HG03060 (cell line): ENCODE measurements at regions not wholly inside any gene's neighbourhood (a gene's known extent, or its start where the extent isn't known, plus 50 kb on each side); places are given as distances from the start of the nearest gene placed in this dataset.
"Not testable (repeated sequence)": the region's sequence is repeated elsewhere in the genome, so short reads cannot be mapped to it uniquely, and the experiment has no call there.

Experiments used
- ATAC-seq: cut with Tn5 transposase; IDR thresholded peaks from one replicate; pipeline ENCODE4 v1.9.1; 2021; ENCODE audit warnings: low read depth, moderate number of reproducible peaks; ENCODE audit not compliant: unreplicated experiment

GRCh38 chr1:187985897-187986654 is 1157.3 kb downstream of the PLA2G4A start:
- ATAC-seq: peak; percentile 89

DNA sequence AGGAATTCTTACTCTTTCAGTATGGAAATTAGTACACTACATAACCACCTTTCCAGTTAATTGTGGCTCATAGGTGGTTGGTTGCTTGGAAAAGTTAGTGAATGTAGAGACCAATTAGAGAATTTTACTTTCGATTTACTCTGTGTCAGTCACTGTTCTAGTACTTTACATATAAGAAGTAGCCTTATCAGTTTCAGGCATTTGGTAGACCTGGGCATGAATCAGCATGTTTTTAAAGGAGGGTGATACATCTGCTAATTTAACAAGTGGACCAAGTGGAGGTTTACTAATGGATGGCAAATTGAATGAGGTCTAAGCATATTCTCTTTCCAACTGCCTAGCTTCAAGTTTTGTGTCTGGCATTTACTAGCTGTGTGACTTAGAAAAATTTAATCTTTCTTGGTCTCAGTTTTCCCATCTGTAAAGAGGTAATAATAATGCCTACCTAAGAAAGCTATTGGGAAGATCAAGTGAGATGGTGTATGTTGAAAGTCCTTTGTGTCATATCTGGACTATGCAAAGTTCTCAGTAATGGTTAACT is 1158.6 kb downstream of the PLA2G4A start:
- ATAC-seq: peak; percentile 19

DNA sequence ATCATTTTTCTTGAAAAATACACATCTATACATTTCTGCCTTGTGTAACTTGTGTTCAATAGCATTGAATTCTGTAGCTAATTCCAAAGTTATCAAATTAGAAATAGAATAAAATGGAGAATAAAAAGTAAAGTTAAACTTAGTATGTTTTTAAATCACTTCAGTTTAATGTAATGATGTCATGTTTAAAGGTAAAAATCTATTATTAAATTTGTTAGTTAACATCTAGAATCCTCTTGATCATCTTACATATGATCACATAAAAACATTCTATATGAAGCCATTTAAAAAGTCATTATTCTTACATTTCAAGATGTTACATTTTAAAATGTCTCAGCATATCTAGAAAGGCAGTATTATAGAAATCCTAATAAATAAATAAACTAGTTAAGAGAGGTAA is 1163.2 kb downstream of the PLA2G4A start:
- no peak for ATAC-seq

DNA sequence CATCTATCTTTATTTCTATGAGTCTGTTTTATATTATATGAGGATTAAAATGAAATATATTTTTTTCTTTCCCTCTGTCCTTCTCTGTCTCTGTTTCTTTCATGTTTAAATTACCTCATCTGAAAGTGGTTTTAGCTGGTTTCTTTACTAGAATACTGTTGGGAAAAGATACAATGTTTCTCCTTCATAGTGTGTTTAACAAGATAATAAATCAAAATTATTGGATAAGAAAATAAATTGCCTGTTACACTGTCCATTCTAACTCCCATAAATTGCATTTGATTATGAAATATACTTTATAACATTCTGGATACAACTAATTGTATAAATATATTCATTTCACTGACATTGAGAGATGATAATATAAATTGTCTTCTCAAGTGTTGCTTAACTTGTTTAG is 1168.0 kb downstream of the PLA2G4A start:
- ATAC-seq: no peak

DNA sequence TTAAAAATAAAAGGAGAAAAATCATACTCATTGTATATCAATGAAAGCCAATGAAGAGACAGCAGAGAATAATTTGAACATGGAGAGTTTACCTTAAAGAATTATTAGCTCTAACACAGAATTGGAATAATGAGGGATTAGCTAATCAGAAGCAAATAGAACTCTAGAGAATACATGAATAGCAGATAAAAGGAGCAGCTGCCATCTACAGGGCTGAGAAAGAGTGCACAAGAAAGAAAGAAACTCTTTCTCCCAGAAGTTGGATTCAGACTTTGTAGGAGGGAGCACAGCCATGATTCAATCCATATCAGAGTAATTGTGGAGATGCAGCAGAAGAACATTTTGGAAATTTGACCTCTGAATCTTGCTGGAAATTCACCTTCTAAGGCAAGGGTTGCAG is 1171.2 kb downstream of the PLA2G4A start:
- ATAC-seq: no peak

GRCh38 chr1:188003687-188004086 is 1174.9 kb downstream of the PLA2G4A start:
- ATAC-seq: not testable (repeated sequence)

GRCh38 chr1:188004849-188005248 is 1176.1 kb downstream of the PLA2G4A start:
- ATAC-seq: no peak

DNA sequence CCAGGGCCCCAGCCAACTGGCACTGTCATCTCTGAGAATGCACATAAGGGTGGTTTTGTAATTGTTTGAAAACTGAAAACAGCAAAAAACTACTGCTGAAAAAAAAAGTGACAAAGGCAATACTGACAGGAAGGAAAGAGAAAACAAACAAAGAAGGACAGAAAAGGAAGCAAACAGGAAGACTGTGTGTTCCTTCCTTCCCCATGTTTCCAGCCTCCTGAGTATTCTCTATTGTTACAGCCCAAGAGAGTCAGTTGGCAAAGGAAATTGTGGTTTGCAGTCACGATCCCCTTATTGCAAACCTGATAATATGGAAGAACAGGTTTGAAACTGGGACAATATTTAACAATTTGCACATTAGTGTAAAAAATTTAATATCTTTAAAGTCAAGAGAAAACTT is 1177.6 kb downstream of the PLA2G4A start:
- ATAC-seq: no peak

DNA sequence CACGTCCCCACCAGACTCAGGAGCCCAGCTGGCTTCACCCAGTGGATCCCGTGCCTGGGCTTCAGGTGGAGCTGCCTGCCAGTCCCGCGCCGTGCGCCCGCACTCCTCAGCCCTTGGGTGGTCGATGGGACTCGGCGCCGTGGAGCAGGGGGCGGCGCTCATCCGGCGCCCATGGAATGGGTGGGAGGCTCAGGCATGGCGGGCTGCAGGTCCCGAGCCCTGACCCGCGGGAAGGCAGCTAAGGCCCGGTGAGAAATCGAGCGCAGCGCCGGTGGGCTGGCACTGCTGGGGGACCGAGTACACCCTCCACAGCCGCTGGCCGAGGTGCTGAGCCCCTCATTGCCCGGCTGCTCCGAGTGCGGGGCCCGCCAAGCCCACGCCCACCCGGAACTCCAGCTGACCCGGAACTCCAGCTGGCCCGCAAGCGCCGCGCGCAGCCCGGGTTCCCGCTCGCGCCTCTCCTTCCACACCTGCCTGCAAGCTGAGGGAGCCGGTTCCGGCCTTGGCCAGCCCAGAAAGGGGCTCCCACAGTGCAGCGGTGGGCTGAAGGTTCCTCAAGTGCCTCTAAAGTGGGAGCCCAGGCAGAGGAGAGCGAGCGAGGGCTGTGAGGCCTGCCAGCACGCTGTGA is 1184.6 kb downstream of the PLA2G4A start:
- not testable (repeated sequence) for ATAC-seq

GRCh38 chr1:188017921-188018320 is 1189.2 kb downstream of the PLA2G4A start:
- no peak for ATAC-seq

- no peak for ATAC-seq
Measured at GRCh38 chr1:188022661-188023060, 1193.9 kb downstream of the PLA2G4A start.

DNA sequence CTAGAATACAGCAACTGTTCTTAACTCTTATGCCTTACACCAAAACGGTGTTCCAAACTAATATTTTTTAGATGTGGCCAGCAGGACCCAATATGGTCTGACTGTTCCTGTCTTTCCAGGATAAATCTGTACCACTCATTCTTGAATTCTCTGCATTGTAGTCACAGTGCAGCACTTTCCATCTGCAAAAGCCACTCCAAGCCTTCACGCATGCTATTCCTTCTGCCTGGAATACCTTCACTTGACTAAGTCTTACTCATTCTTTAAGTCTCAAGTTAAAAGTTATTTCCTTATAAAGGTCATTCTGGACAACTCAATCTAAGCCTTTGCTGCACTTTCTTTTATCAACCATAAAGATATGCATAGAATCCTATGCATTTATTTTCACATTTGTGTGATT is 1194.5 kb downstream of the PLA2G4A start:
- ATAC-seq: no peak

GRCh38 chr1:188027613-188028012 is 1198.9 kb downstream of the PLA2G4A start:
- peak; percentile 94 for ATAC-seq

DNA sequence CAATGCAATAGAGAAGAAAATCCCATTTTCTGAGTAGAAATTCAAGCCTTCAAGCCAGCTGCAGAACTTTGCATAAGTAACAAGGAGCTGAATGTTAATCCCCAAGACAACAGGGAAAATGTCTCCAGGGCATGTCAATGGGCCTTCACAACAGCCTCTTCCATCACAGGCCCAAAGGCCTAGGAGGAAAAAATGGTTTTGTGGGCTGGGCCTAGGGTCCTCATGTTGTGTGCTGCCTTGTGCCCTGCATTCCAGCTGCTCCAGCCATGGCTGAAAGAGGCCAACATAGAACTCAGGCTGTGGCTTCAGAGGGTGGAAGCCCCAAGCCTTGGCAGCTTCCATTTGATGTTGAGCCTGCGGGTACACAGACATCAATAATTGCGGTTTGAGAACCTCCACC is 1208.8 kb downstream of the PLA2G4A start:
- ATAC-seq: not testable (repeated sequence)

GRCh38 chr1:188043536-188044245 is 1214.9 kb downstream of the PLA2G4A start:
- ATAC-seq: no peak

DNA sequence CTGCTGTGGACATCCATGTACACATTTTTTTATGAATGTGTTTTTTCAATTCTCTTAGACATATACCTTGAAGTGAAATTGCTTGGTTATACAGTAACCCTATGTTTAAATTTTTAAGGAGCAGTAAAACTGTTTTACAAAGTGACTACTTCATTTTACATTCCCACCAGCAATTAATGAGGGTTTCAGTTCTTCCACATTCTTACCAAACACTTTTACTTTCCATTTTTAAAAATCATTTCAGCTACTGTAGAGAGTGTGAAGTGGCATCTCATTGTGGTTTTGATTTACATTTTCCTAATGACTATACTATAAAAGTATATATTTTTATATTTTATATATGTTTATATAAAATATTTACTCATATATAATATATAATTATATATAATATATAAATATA is 1221.5 kb downstream of the PLA2G4A start:
- ATAC-seq: no peak

GRCh38 chr1:188056011-188056410 is 1227.3 kb downstream of the PLA2G4A start:
- no peak for ATAC-seq

- ATAC-seq: no peak
Measured at GRCh38 chr1:188058801-188059200, 1230.1 kb downstream of the PLA2G4A start.

DNA sequence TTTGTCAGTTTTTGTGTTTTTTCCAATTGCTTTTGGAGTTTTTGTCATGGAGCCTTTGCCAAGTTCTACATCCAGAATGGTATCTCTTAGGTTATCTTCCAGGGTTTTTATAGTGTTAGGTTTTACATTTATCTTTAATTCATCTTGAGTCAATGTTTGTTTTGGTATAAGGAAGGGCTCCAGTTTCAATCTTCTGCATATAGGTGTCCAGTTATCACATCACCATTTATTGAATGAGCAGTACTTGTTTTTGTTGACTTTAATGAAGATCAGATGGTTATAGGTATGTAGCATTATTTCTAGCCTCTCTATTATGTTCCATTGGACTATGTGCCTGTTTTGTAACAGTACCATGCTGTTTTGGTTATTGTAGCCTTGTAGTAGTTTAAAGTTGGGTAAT is 1233.1 kb downstream of the PLA2G4A start:
- no peak for ATAC-seq

DNA sequence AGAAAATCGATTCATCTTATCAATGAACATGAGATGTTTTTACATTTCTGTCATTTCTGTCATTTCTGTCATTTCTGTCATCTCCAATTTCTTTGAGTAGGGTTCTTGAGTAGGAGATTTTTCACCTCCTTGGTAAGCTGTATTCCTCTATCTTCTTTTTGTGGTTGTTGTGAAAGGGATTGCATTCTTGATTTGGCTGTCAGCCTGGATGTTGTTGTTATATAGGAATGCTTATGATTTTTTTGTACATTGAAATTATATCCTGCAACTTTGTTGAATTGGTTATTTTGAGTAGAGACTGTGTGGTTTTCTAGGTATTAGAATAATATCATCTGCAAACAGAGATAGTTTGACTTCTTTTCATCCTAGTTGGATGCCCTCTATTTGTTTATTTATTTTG is 1233.7 kb downstream of the PLA2G4A start:
- no peak for ATAC-seq

- ATAC-seq: no peak
Measured at GRCh38 chr1:188065917-188066316, 1237.2 kb downstream of the PLA2G4A start.
